Mucosa of descending colon (tissue), 3 donors: ENCODE measurements at regions not wholly inside any gene's neighbourhood (a gene's known extent, or its start where the extent isn't known, plus 50 kb on each side); places are given as distances from the start of the nearest gene placed in this dataset.

Experiments used
- ATAC-seq: fragments of 200-7000 bp; cut with Tn5 transposase; one replicate; pipeline ENCODE4 v1.9.1; 2020; ENCODE audit warnings: mild to moderate bottlenecking, moderate library complexity
- DNase-seq, 3 donors: peaks; one replicate each; pipeline ENCODE4 v3.0.0-alpha.2; 2020
- H3K36me3 ChIP-seq: fragments of 200-600 bp; one replicate; pipeline ENCODE4 v1.8.0; 2021; ENCODE audit warnings: low read depth, mild to moderate bottlenecking
- H3K4me1 ChIP-seq: fragments of 200-600 bp; one replicate; pipeline ENCODE4 v1.8.0; 2021; ENCODE audit warnings: low read depth, mild to moderate bottlenecking
- H3K4me3 ChIP-seq: fragments of 200-600 bp; one replicate; pipeline ENCODE4 v1.8.0; 2021; ENCODE audit warnings: mild to moderate bottlenecking
- H3K9me3 ChIP-seq: fragments of 200-600 bp; one replicate; pipeline ENCODE4 v1.8.0; 2021; ENCODE audit warnings: mild to moderate bottlenecking
- intact Hi-C, 2 donors: fragments of 100-400 bp; cut with DNase I in 1 of 2; cut with micrococcal nuclease in 1 of 2; formaldehyde crosslinking; loops; one replicate each; pipeline versions ENCODE4 v1.11.0 to v1.11.1; 2022; cut with DNase I, micrococcal nuclease
- TF ChIP-seq, protein P1 (sequence below): fragments of 200-600 bp; IDR thresholded peaks from one replicate; pipeline ENCODE4 v1.8.0; 2022; ENCODE audit warnings: antibody characterized with exemption, mild to moderate bottlenecking
- donor health status: DM: no; HTN: no; CAD: no; lungs with moderate emphysema.
- donor health status: DM: no; HTN: no; CAD: no.
- donor health status: DM: no; HTN: yes; CAD: no.

DNA sequence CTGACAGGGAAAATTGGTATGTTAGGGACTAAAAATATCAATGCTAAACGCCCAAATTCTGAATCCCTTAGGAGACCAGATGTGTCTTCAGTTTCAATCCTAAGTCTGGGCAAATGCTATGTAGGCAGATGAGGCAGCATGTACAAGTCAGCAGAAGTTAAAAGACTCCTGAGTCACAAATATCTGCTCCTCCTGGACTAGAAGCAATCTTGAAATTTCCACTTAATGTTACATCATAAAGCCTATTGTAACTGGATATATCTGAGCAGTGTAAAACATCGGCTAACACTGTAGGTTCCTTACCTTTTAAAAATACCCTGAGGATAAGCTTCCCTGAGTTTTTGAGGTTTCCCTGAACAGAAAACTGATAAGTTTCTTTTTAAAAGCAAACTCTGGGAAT, 1087.6 kb upstream of the PIK3C3 start:
- no peaks in the 10 kb centered on the region for H3K4me1 ChIP-seq
- DNase-seq (no peak), ATAC-seq (no peak)
- H3K9me3 ChIP-seq, result no peaks in the 10 kb centered on the region
- intact Hi-C loops, result no loop called here
- TF ChIP-seq, protein P1, sequence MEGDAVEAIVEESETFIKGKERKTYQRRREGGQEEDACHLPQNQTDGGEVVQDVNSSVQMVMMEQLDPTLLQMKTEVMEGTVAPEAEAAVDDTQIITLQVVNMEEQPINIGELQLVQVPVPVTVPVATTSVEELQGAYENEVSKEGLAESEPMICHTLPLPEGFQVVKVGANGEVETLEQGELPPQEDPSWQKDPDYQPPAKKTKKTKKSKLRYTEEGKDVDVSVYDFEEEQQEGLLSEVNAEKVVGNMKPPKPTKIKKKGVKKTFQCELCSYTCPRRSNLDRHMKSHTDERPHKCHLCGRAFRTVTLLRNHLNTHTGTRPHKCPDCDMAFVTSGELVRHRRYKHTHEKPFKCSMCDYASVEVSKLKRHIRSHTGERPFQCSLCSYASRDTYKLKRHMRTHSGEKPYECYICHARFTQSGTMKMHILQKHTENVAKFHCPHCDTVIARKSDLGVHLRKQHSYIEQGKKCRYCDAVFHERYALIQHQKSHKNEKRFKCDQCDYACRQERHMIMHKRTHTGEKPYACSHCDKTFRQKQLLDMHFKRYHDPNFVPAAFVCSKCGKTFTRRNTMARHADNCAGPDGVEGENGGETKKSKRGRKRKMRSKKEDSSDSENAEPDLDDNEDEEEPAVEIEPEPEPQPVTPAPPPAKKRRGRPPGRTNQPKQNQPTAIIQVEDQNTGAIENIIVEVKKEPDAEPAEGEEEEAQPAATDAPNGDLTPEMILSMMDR, result no peak
- H3K36me3 ChIP-seq, result no peaks in the 10 kb centered on the region
- no peak overlapping the region for H3K4me3 ChIP-seq

DNA sequence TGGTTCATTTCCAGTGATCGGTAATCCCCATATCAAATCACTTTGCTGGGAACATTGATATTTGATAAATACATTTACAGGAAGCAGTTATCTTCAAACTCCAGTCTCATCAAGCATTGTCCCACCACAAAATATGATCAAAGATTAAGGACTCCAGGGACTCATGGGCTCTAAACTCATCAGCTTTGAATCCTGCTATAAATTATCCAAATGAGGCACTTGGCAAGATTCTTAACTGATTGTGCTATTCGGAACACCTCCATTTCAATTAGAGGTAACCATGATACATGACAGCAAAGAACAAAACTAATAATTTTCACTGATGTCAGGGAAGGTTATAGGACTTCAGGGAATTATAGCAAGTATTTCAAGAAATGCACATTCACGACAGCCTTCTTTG, 1088.1 kb upstream of the PIK3C3 start:
- H3K36me3 ChIP-seq, result no peaks in the 10 kb centered on the region
- intact Hi-C loops, result no loop called here
- no peak for DNase-seq
- no peaks in the 10 kb centered on the region for H3K4me1 ChIP-seq
- no peak overlapping the region for H3K4me3 ChIP-seq
- TF ChIP-seq, protein P1, result no peak
- no peaks in the 10 kb centered on the region for H3K9me3 ChIP-seq
- no peak for ATAC-seq

DNA sequence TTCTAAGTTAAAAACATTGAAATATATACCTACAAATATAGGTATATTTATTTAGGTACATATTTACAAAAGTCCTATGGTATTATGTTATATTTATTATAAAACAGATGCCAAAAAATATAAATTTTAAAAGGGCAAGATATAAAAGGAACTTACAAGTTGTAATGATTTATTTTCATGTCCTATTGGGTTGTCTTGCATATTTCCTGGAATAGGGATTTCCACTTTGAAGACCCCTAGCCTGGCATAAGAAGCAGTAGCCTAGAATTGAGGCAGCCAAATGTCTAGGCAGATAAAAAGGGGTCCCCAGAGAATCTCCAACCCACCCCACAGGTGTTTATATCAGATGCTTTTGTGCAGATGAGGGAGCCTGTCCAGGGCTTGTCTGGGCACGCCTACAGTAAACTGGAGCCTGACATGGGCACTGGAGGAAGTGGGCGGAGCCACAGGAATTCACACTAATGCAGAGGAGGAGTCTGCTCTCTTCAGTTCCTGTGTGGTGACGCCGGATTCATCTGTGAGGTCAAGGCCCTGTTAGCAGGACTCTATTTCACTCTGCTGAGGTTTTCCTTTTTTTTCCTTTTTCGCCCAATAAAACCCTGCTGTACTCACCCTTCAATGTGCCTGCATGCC, 1088.9 kb upstream of the PIK3C3 start:
- ATAC-seq (no peak), DNase-seq (no peak)
- no peaks in the 10 kb centered on the region for H3K9me3 ChIP-seq
- H3K4me3 ChIP-seq, result no peak overlapping the region
- intact Hi-C loops, result no loop called here
- no peaks in the 10 kb centered on the region for H3K36me3 ChIP-seq
- H3K4me1 ChIP-seq, result no peaks in the 10 kb centered on the region
- TF ChIP-seq, protein P1, result no peak

DNA sequence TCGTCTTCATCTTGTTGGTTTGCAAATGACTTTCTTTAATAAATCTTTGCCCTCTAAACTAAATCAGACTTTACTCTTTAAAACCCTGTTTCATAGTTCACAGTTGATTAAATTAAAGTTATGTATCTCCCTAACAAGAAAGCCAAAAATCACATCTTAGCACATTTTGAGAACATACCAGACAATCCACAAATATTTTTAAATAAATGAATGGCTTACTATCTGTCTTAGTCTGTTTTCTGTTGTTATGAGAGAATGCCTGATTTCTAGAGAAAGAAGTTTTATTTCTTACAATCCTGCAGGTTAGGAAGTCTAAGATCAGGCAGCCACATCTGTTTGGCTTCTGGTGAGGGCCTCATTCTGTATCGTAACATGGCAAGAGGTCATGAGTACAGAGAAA, 1090.2 kb upstream of the PIK3C3 start:
- Histone ChIP-seq H3K9me3 (no peaks in the 10 kb centered on the region), H3K4me3 (no peak overlapping the region), H3K36me3 (no peaks in the 10 kb centered on the region), H3K4me1 (no peaks in the 10 kb centered on the region)
- ATAC-seq, result no peak
- DNase-seq, result no peak
- TF ChIP-seq, protein P1, result no peak
- intact Hi-C loops, result no loop called here

DNA sequence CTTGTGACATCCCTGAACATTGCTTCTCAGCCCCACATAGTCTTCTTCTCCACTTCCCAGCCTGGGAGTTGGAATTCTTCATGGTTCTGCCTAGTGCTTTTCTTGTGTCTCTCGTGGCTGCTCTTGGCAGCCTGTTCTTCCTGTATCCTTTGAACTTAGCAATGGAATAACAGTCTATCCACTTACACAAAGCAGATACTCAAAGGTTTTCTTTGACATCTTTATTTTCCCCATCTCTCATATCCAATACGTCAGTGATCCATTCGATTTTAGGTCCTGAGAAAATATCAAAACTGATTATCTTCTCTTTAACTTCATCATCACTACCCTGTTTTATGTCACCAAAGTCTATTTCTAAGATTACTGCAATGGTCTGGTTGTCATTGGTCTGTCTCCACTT, 1091.2 kb upstream of the PIK3C3 start:
- Histone ChIP-seq H3K4me3 (no peak overlapping the region), H3K9me3 (no peaks in the 10 kb centered on the region), H3K4me1 (no peaks in the 10 kb centered on the region), H3K36me3 (no peaks in the 10 kb centered on the region)
- DNase-seq (no peak), ATAC-seq (no peak)
- intact Hi-C loops, result no loop called here
- TF ChIP-seq, protein P1, result no peak

DNA sequence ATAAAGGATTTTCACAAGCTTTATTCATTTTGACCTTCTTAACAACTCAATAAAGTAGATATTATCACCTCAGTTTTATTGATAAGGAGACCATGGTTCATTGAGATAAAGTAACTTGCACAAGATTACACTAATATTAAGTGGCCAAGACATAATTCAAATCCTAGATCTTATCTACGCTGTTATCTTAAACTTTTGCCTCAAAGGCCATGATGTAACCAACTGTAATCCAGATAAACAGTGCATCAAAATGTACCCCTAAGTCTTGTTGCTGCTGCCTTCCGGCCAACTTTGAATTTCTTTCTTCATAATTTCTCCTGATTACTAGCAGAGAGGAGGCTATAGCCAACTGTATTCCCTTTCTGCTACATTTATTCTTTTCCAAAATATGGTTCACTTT, 1094.8 kb upstream of the PIK3C3 start:
- Histone ChIP-seq H3K9me3 (no peaks in the 10 kb centered on the region), H3K4me1 (no peaks in the 10 kb centered on the region), H3K4me3 (no peak overlapping the region), H3K36me3 (no peaks in the 10 kb centered on the region)
- no peak for ATAC-seq
- intact Hi-C loops, result no loop called here
- DNase-seq, result no peak
- TF ChIP-seq, protein P1, result no peak
